ENCODE measurements at regions not wholly inside any gene's neighbourhood (a gene's known extent, or its start where the extent isn't known, plus 50 kb on each side); places are given as distances from the start of the nearest gene placed in this dataset.

GRCh38 chr20:56774873-56775272, 145.8 kb downstream of the TFAP2C start:
- no peaks in the 10 kb centered on the region for H3K4me1 ChIP-seq (ENCODE audit: insufficient read depth, low read length, severe bottlenecking)
- no peaks in the 10 kb centered on the region for H3K9me3 ChIP-seq (ENCODE audit: low read length)
- H3K36me3 ChIP-seq (ENCODE audit: insufficient read depth, low read length), result no peaks in the 10 kb centered on the region
- no peak overlapping the region for H2AFZ ChIP-seq (ENCODE audit: low read length)
- no peaks in the 10 kb centered on the region for H3F3A ChIP-seq (ENCODE audit: insufficient read depth, low read length)
- no peaks in the 10 kb centered on the region for H3K79me2 ChIP-seq (ENCODE audit: insufficient read depth, low read length)
- TF ChIP-seq CTCF (IDR thresholded peaks at IDR 0.05; ENCODE audit: low read length), result no peak
- TF ChIP-seq EZH2 (IDR thresholded peaks at IDR 0.05; ENCODE audit: borderline replicate concordance, low read length), result no peak
- no peak overlapping the region for H3K4me3 ChIP-seq (ENCODE audit: low read depth, low read length, poor library complexity, severe bottlenecking)
- H3K4me2 ChIP-seq (ENCODE audit: low read length), result no peak overlapping the region
- H3K27me3 ChIP-seq (ENCODE audit: insufficient read depth, low read length), result no peaks in the 10 kb centered on the region
- no peak overlapping the region for H3K27ac ChIP-seq (ENCODE audit: low read depth, low read length, poor library complexity, severe bottlenecking)
- H3K9ac ChIP-seq (ENCODE audit: low read length), result no peak overlapping the region
- H3K9me2 ChIP-seq (ENCODE audit: low read depth, low read length), result no peaks in the 10 kb centered on the region
- H4K20me1 ChIP-seq (ENCODE audit: insufficient read depth, low read length), result no peaks in the 10 kb centered on the region

GRCh38 chr20:56776345-56776744, 147.2 kb downstream of the TFAP2C start:
- no peak overlapping the region for H3K4me2 ChIP-seq (ENCODE audit: low read length)
- no peak overlapping the region for H3K27ac ChIP-seq (ENCODE audit: low read depth, low read length, poor library complexity, severe bottlenecking)
- H3K79me2 ChIP-seq (ENCODE audit: insufficient read depth, low read length), result no peaks in the 10 kb centered on the region
- no peaks in the 10 kb centered on the region for H3K36me3 ChIP-seq (ENCODE audit: insufficient read depth, low read length)
- H3F3A ChIP-seq (ENCODE audit: insufficient read depth, low read length), result no peaks in the 10 kb centered on the region
- H3K9ac ChIP-seq (ENCODE audit: low read length), result no peak overlapping the region
- no peak overlapping the region for H2AFZ ChIP-seq (ENCODE audit: low read length)
- H4K20me1 ChIP-seq (ENCODE audit: insufficient read depth, low read length), result no peaks in the 10 kb centered on the region
- H3K4me1 ChIP-seq (ENCODE audit: insufficient read depth, low read length, severe bottlenecking), result no peaks in the 10 kb centered on the region
- no peak overlapping the region for H3K4me3 ChIP-seq (ENCODE audit: low read depth, low read length, poor library complexity, severe bottlenecking)
- H3K27me3 ChIP-seq (ENCODE audit: insufficient read depth, low read length), result no peaks in the 10 kb centered on the region
- TF ChIP-seq EZH2 (IDR thresholded peaks at IDR 0.05; ENCODE audit: borderline replicate concordance, low read length) (no peak), CTCF (IDR thresholded peaks at IDR 0.05; ENCODE audit: low read length) (no peak)
- no peaks in the 10 kb centered on the region for H3K9me2 ChIP-seq (ENCODE audit: low read depth, low read length)
- no peaks in the 10 kb centered on the region for H3K9me3 ChIP-seq (ENCODE audit: low read length)

- no peaks in the 10 kb centered on the region for H3K27me3 ChIP-seq (ENCODE audit: insufficient read depth, low read length)
- no peaks in the 10 kb centered on the region for H3F3A ChIP-seq (ENCODE audit: insufficient read depth, low read length)
- no peaks in the 10 kb centered on the region for H3K79me2 ChIP-seq (ENCODE audit: insufficient read depth, low read length)
- no peak for TF ChIP-seq EZH2 (IDR thresholded peaks at IDR 0.05; ENCODE audit: borderline replicate concordance, low read length)
- H3K4me1 ChIP-seq (ENCODE audit: insufficient read depth, low read length, severe bottlenecking), result no peaks in the 10 kb centered on the region
- H3K4me2 ChIP-seq (ENCODE audit: low read length), result no peak overlapping the region
- no peaks in the 10 kb centered on the region for H3K36me3 ChIP-seq (ENCODE audit: insufficient read depth, low read length)
- no peaks in the 10 kb centered on the region for H3K9me3 ChIP-seq (ENCODE audit: low read length)
- no peak overlapping the region for H3K4me3 ChIP-seq (ENCODE audit: low read depth, low read length, poor library complexity, severe bottlenecking)
- H3K9me2 ChIP-seq (ENCODE audit: low read depth, low read length), result no peaks in the 10 kb centered on the region
- no peak overlapping the region for H3K9ac ChIP-seq (ENCODE audit: low read length)
- H2AFZ ChIP-seq (ENCODE audit: low read length), result no peak overlapping the region
- H4K20me1 ChIP-seq (ENCODE audit: insufficient read depth, low read length), result no peaks in the 10 kb centered on the region
- no peak overlapping the region for H3K27ac ChIP-seq (ENCODE audit: low read depth, low read length, poor library complexity, severe bottlenecking)
These were observed 149.7 kb downstream of the TFAP2C start for GRCh38 chr20:56778765-56779195.

- Histone ChIP-seq H3K4me2 (ENCODE audit: low read length) (no peak overlapping the region), H3K9ac (ENCODE audit: low read length) (no peak overlapping the region), H3K27me3 (ENCODE audit: insufficient read depth, low read length) (no peaks in the 10 kb centered on the region), H3K36me3 (ENCODE audit: insufficient read depth, low read length) (no peaks in the 10 kb centered on the region), H3K27ac (ENCODE audit: low read depth, low read length, poor library complexity, severe bottlenecking) (no peak overlapping the region), H3K79me2 (ENCODE audit: insufficient read depth, low read length) (no peaks in the 10 kb centered on the region), H3K9me2 (ENCODE audit: low read depth, low read length) (no peaks in the 10 kb centered on the region), H3K4me1 (ENCODE audit: insufficient read depth, low read length, severe bottlenecking) (no peaks in the 10 kb centered on the region), H4K20me1 (ENCODE audit: insufficient read depth, low read length) (no peaks in the 10 kb centered on the region), H3K4me3 (ENCODE audit: low read depth, low read length, poor library complexity, severe bottlenecking) (no peak overlapping the region), H3F3A (ENCODE audit: insufficient read depth, low read length) (no peaks in the 10 kb centered on the region), H2AFZ (ENCODE audit: low read length) (no peak overlapping the region), H3K9me3 (ENCODE audit: low read length) (no peaks in the 10 kb centered on the region)
- no peak for TF ChIP-seq CTCF (IDR thresholded peaks at IDR 0.05; ENCODE audit: low read length)
- TF ChIP-seq EZH2 (IDR thresholded peaks at IDR 0.05; ENCODE audit: borderline replicate concordance, low read length), result no peak
These were observed 150.5 kb downstream of the TFAP2C start for GRCh38 chr20:56779452-56780143.
